ENCODE measurements at regions not wholly inside any gene's neighbourhood (a gene's known extent, or its start where the extent isn't known, plus 50 kb on each side); places are given as distances from the start of the nearest gene placed in this dataset.

DNA sequence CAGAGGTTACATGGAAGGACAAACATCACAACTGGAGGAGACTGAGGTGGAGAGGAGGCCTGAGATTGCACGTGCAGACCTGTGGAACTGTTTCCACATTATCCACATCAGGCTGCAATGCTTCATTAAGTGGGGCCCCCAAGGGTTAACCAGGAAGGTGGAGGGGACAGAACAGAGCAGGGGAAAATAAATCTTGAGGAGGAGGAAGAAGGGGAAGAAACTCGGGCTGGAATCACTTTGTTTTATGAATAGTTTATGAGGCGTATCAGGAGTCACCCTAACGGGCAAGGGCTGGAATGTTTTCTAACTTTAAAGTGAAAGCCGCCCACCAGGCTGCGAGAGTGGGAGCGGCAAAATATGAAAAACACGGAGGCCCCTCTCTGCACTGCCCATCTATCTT lies 154.9 kb downstream of the WNT5A start:
- TF ChIP-seq POLR2AphosphoS5 (IDR thresholded peaks at IDR 0.05; ENCODE audit: low read depth, low read length) = no peak
- no peak for TF ChIP-seq POLR2A (IDR thresholded peaks at IDR 0.05; ENCODE audit: low read depth, low read length)
